NCI-H82 treated with DMSO at 0.1 percent for 48 hours (cell line): ENCODE measurements at regions not wholly inside any gene's neighbourhood (a gene's known extent, or its start where the extent isn't known, plus 50 kb on each side); places are given as distances from the start of the nearest gene placed in this dataset.
"Not testable (repeated sequence)": the region's sequence is repeated elsewhere in the genome, so short reads cannot be mapped to it uniquely, and the experiment has no call there.

ENCODE experiments used
- DNase-seq: peaks from one replicate; lab custom pipeline; 2025; ENCODE audit not compliant: unreplicated experiment; lab: John Stamatoyannopoulos, UW

- no peak for DNase-seq
Measured at GRCh38 chr13:50129706-50130122, 114.5 kb downstream of the KCNRG start.

GRCh38 chr13:50130123-50130946, 115.1 kb downstream of the KCNRG start:
- DNase-seq, result no peak

- no peak for DNase-seq
Measured at GRCh38 chr13:50131920-50132903, 117.0 kb downstream of the KCNRG start.

- no peak for DNase-seq
Measured at GRCh38 chr13:50132904-50133357, 117.7 kb downstream of the KCNRG start.

- no peak for DNase-seq
Measured at GRCh38 chr13:50133358-50133953, 118.2 kb downstream of the KCNRG start.

- DNase-seq, result no peak
Measured at GRCh38 chr13:50136226-50136625, 121.0 kb downstream of the KCNRG start.

- no peak for DNase-seq
Measured at GRCh38 chr13:50136678-50137077, 121.4 kb downstream of the KCNRG start.

- not testable (repeated sequence) for DNase-seq
Measured at GRCh38 chr13:50139435-50139934, 124.2 kb downstream of the KCNRG start.

- DNase-seq, result no peak
Measured at GRCh38 chr13:50140153-50140552, 124.9 kb downstream of the KCNRG start.

- DNase-seq, result no peak
Measured at GRCh38 chr13:50140581-50141374, 125.5 kb downstream of the KCNRG start.

GRCh38 chr13:50141375-50141975, 126.2 kb downstream of the KCNRG start:
- DNase-seq, result no peak

GRCh38 chr13:50144246-50145160, 129.3 kb downstream of the KCNRG start:
- no peak for DNase-seq

- no peak for DNase-seq
Measured at GRCh38 chr13:50149214-50149613, 134.0 kb downstream of the KCNRG start.

GRCh38 chr13:50149932-50150331, 134.7 kb downstream of the KCNRG start:
- no peak for DNase-seq

- DNase-seq, result no peak
Measured at GRCh38 chr13:50152224-50152623, 137.0 kb downstream of the KCNRG start.

GRCh38 chr13:50152655-50153309, 137.5 kb downstream of the KCNRG start:
- DNase-seq, result no peak

- DNase-seq, result no peak
Measured at GRCh38 chr13:50153401-50153800, 138.2 kb downstream of the KCNRG start.

- no peak for DNase-seq
Measured at GRCh38 chr13:50153876-50154275, 138.6 kb downstream of the KCNRG start.
